K562 (cell line): ENCODE measurements at regions not wholly inside any gene's neighbourhood (a gene's known extent, or its start where the extent isn't known, plus 50 kb on each side); places are given as distances from the start of the nearest gene placed in this dataset.

Experiments
- BACH1 ChIP-seq: fragments of 200-800 bp; sonication (Bioruptor generic); IDR thresholded peaks from 2 replicates; pipeline ENCODE4 v1.6.1; 2016; ENCODE audit warnings: missing genetic modification characterization, missing compliant biosample characterization
- C11orf30 ChIP-seq: fragments of 450-650 bp; IDR thresholded peaks from 2 replicates; pipeline ENCODE4 v1.6.1; 2016; ENCODE audit warnings: low read depth, mild to moderate bottlenecking
- CBFA2T2 ChIP-seq: fragments of 450-650 bp; conservative IDR thresholded peaks from 2 replicates; pipeline ENCODE4 v1.6.1; 2017; ENCODE audit warnings: mild to moderate bottlenecking
- CHAMP1 ChIP-seq: fragments of 450-650 bp; IDR thresholded peaks from 2 replicates; pipeline ENCODE4 v1.6.1; 2016; ENCODE audit warnings: mild to moderate bottlenecking
- CREBBP ChIP-seq: IDR thresholded peaks from one replicate; pipeline ENCODE4 v1.6.1; 2012; ENCODE audit warnings: low read depth, mild to moderate bottlenecking, control low read depth, inconsistent platforms, low read length
- DPF2 ChIP-seq: fragments of 450-650 bp; IDR thresholded peaks from 2 replicates; pipeline ENCODE4 v1.6.1; 2016
- EP300 ChIP-seq: IDR thresholded peaks from 2 replicates; pipeline ENCODE4 v1.6.1; 2012; ENCODE audit warnings: low read length, improper control_type of control experiment
- HDAC1 ChIP-seq, 2 experiments: fragments of 450-650 bp; IDR thresholded peaks; 2 replicates each; pipeline ENCODE4 v1.6.1; 2016 to 2017; ENCODE audit warnings: inconsistent platforms in 1 of 2, mild to moderate bottlenecking in 1 of 2, moderate library complexity in 1 of 2
- KDM1A ChIP-seq, 2 experiments: fragments of 450-650 bp; IDR thresholded peaks; 2 replicates each; pipeline ENCODE4 v1.6.1; 2016; ENCODE audit warnings: mild to moderate bottlenecking in 2 of 2
- MAFG ChIP-seq: fragments of 450-650 bp; conservative IDR thresholded peaks from 2 replicates; pipeline ENCODE4 v1.6.1; 2016; ENCODE audit warnings: missing genetic modification characterization, missing compliant biosample characterization
- MAFK ChIP-seq: IDR thresholded peaks from 2 replicates; pipeline ENCODE4 v1.6.1; 2011; ENCODE audit warnings: low read length, improper control_type of control experiment
- MCM2 ChIP-seq: fragments of 450-650 bp; IDR thresholded peaks from 2 replicates; pipeline ENCODE4 v1.6.1; 2017; ENCODE audit warnings: low read depth, mild to moderate bottlenecking
- MEIS2 ChIP-seq: fragments of 450-650 bp; IDR thresholded peaks from 2 replicates; pipeline ENCODE4 v1.6.1; 2014; ENCODE audit warnings: mild to moderate bottlenecking; ENCODE audit not compliant: partially characterized antibody
- MYC ChIP-seq, 2 experiments: fragments of 250-450 bp in 1 of 2; sonication (Bioruptor Pico) in 1 of 2; IDR thresholded peaks; 2 replicates each; pipeline versions ENCODE4 v1.5.1 to v1.6.1; 2012 to 2021; ENCODE audit warnings: low read depth in 2 of 2, borderline replicate concordance in 1 of 2, improper control_type of control experiment in 1 of 2, low read length in 1 of 2, mild to moderate bottlenecking in 1 of 2, moderate library complexity in 1 of 2
- NFE2 ChIP-seq: IDR thresholded peaks from 2 replicates; pipeline ENCODE4 v1.6.1; 2014; ENCODE audit warnings: antibody characterized with exemption, low read depth
- TCF3 ChIP-seq: sonication (generic); formaldehyde crosslinking; IDR thresholded peaks from 2 replicates; pipeline ENCODE4 v1.4.0; 2020; ENCODE audit warnings: mild to moderate bottlenecking, missing genetic modification reagents
- TEAD4 ChIP-seq, 2 experiments: sonication (generic) in 1 of 2; formaldehyde crosslinking in 1 of 2; IDR thresholded peaks; 2 replicates each; pipeline versions ENCODE4 v1.6.1 to v1.8.0; 2012 to 2022; ENCODE audit warnings: borderline replicate concordance in 1 of 2, inconsistent platforms in 1 of 2, low read length in 1 of 2, mild to moderate bottlenecking in 1 of 2, missing genetic modification reagents in 1 of 2
- VEZF1 ChIP-seq: fragments of 200-800 bp; sonication (Bioruptor generic); IDR thresholded peaks from 2 replicates; pipeline ENCODE4 v1.6.1; 2017; ENCODE audit warnings: missing genetic modification characterization, missing compliant biosample characterization
- ZNF24 ChIP-seq: fragments of 450-650 bp; IDR thresholded peaks from 2 replicates; pipeline ENCODE4 v1.6.1; 2016
- ZNF324 ChIP-seq: fragments of 250-450 bp; sonication (Bioruptor Pico); IDR thresholded peaks from 2 replicates; pipeline ENCODE4 v1.4.0; 2020; ENCODE audit warnings: mild to moderate bottlenecking
- TF ChIP-seq, protein P1 (sequence below): fragments of 450-650 bp; IDR thresholded peaks from 2 replicates; pipeline ENCODE4 v1.6.1; 2016
- TF ChIP-seq, protein P2 (sequence below): fragments of 250-450 bp; sonication (Bioruptor Pico); IDR thresholded peaks from 2 replicates; pipeline ENCODE4 v1.8.0; 2021; ENCODE audit warnings: mild to moderate bottlenecking, moderate library complexity

- TF ChIP-seq CHAMP1: 0 out of 2 replicates have a peak, but pooled peaks have one; percentile 27
- peak; percentile 31; the same call in 1 of the 2 replicates for TF ChIP-seq TCF3
- peak; percentile 61 for TF ChIP-seq NFE2
- TF ChIP-seq CREBBP: no peak
- TF ChIP-seq DPF2: peak; percentile 72
- TF ChIP-seq EP300: peak; percentile 28; the same call in 1 of the 2 replicates
- TF ChIP-seq VEZF1 (CRISPR knock-in tag): peak; percentile 24; the same call in 1 of the 2 replicates
- 0 out of 2 replicates have a peak, but pooled peaks have one; percentile 13 for TF ChIP-seq BACH1 (tag)
- TF ChIP-seq MEIS2: peak; percentile 88
- peak; percentile 21 to 69; a peak in 2 of 4 replicates for TF ChIP-seq KDM1A (IDR thresholded peaks at IDR 0.05)
- TF ChIP-seq MCM2: no peak
- peak; percentile 51; the same call in 1 of the 2 replicates for TF ChIP-seq MAFK
- TF ChIP-seq HDAC1 (IDR thresholded peaks at IDR 0.05): peak in 1 of 2 experiments; percentile 44; a peak in 1 of 4 replicates
- peak; percentile 57; the same call in 1 of the 2 replicates for TF ChIP-seq ZNF24
- TF ChIP-seq, protein P1, sequence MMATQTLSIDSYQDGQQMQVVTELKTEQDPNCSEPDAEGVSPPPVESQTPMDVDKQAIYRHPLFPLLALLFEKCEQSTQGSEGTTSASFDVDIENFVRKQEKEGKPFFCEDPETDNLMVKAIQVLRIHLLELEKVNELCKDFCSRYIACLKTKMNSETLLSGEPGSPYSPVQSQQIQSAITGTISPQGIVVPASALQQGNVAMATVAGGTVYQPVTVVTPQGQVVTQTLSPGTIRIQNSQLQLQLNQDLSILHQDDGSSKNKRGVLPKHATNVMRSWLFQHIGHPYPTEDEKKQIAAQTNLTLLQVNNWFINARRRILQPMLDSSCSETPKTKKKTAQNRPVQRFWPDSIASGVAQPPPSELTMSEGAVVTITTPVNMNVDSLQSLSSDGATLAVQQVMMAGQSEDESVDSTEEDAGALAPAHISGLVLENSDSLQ: peak; percentile 22; the same call in 1 of the 2 replicates
- no peak for TF ChIP-seq ZNF324 (CRISPR knock-in tag)
- TF ChIP-seq, protein P2, sequence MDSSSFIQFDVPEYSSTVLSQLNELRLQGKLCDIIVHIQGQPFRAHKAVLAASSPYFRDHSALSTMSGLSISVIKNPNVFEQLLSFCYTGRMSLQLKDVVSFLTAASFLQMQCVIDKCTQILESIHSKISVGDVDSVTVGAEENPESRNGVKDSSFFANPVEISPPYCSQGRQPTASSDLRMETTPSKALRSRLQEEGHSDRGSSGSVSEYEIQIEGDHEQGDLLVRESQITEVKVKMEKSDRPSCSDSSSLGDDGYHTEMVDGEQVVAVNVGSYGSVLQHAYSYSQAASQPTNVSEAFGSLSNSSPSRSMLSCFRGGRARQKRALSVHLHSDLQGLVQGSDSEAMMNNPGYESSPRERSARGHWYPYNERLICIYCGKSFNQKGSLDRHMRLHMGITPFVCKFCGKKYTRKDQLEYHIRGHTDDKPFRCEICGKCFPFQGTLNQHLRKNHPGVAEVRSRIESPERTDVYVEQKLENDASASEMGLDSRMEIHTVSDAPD (CRISPR knock-in tag): no peak
- 0 out of 2 replicates have a peak, but pooled peaks have one; percentile 10 for TF ChIP-seq CBFA2T2
- TF ChIP-seq MAFG (tag): peak; percentile 54
- peak; percentile 68 for TF ChIP-seq C11orf30
- TF ChIP-seq TEAD4 (IDR thresholded peaks at IDR 0.05; ENCODE audit: low read length): peak; percentile 47; the same call in 1 of the 2 replicates
- TF ChIP-seq TEAD4 (CRISPR knock-in tag; IDR thresholded peaks at IDR 0.05; ENCODE audit: borderline replicate concordance): no peak
- peak; percentile 58 for TF ChIP-seq MYC (IDR thresholded peaks at IDR 0.05; ENCODE audit: low read depth, low read length)
- no peak for TF ChIP-seq MYC (CRISPR knock-in tag; IDR thresholded peaks at IDR 0.05; ENCODE audit: borderline replicate concordance, low read depth)
These were observed 188.5 kb upstream of the RASA1 start (continued) for GRCh38 chr5:87079219-87079618.
